ENCODE measurements at regions not wholly inside any gene's neighbourhood (a gene's known extent, or its start where the extent isn't known, plus 50 kb on each side); places are given as distances from the start of the nearest gene placed in this dataset.

GRCh38 chr2:57563015-57563414 is 483.6 kb upstream of the VRK2 start:
- no peak for DNase-seq (ENCODE audit: low read depth, low spot score)

- no peak for DNase-seq (ENCODE audit: low read depth, low spot score)
Measured at GRCh38 chr2:57567245-57567644, 479.4 kb upstream of the VRK2 start.

- no peak for DNase-seq (ENCODE audit: low read depth, low spot score)
Measured at GRCh38 chr2:57569396-57569795, 477.2 kb upstream of the VRK2 start.

- no peak for DNase-seq (ENCODE audit: low read depth, low spot score)
Measured at GRCh38 chr2:57570961-57571360, 475.6 kb upstream of the VRK2 start.

- DNase-seq (ENCODE audit: low read depth, low spot score), result no peak
Measured at GRCh38 chr2:57575700-57576268, 470.8 kb upstream of the VRK2 start.

- no peak for DNase-seq (ENCODE audit: low read depth, low spot score)
Measured at GRCh38 chr2:57576983-57577382, 469.6 kb upstream of the VRK2 start.

- no peak for DNase-seq (ENCODE audit: low read depth, low spot score)
Measured at GRCh38 chr2:57597940-57598339, 448.7 kb upstream of the VRK2 start.

GRCh38 chr2:57598551-57598950 is 448.1 kb upstream of the VRK2 start:
- no peak for DNase-seq (ENCODE audit: low read depth, low spot score)

GRCh38 chr2:57602733-57603132 is 443.9 kb upstream of the VRK2 start:
- DNase-seq (ENCODE audit: low read depth, low spot score), result no peak

GRCh38 chr2:57614988-57615387 is 431.6 kb upstream of the VRK2 start:
- no peak for DNase-seq (ENCODE audit: low read depth, low spot score)

- no peak for DNase-seq (ENCODE audit: low read depth, low spot score)
Measured at GRCh38 chr2:57615855-57616556, 430.6 kb upstream of the VRK2 start.

- no peak for DNase-seq (ENCODE audit: low read depth, low spot score)
Measured at GRCh38 chr2:57617318-57617717, 429.3 kb upstream of the VRK2 start.

- DNase-seq (ENCODE audit: low read depth, low spot score), result no peak
Measured at GRCh38 chr2:57621122-57621663, 425.4 kb upstream of the VRK2 start.

- DNase-seq (ENCODE audit: low read depth, low spot score), result peak; percentile 1
Measured at GRCh38 chr2:57622009-57622408, 424.6 kb upstream of the VRK2 start.

- DNase-seq (ENCODE audit: low read depth, low spot score), result no peak
Measured at GRCh38 chr2:57656198-57656597, 390.4 kb upstream of the VRK2 start.

- DNase-seq (ENCODE audit: low read depth, low spot score), result no peak
Measured at GRCh38 chr2:57669570-57669969, 377.0 kb upstream of the VRK2 start.

GRCh38 chr2:57674025-57674424 is 372.6 kb upstream of the VRK2 start:
- DNase-seq (ENCODE audit: low read depth, low spot score), result no peak

- DNase-seq (ENCODE audit: low read depth, low spot score), result no peak
Measured at GRCh38 chr2:57674743-57675142, 371.9 kb upstream of the VRK2 start.

GRCh38 chr2:57677296-57677695 is 369.3 kb upstream of the VRK2 start:
- DNase-seq (ENCODE audit: low read depth, low spot score), result no peak

GRCh38 chr2:57681650-57682049 is 365.0 kb upstream of the VRK2 start:
- DNase-seq (ENCODE audit: low read depth, low spot score), result no peak

- no peak for DNase-seq (ENCODE audit: low read depth, low spot score)
Measured at GRCh38 chr2:57685032-57685431, 361.6 kb upstream of the VRK2 start.

GRCh38 chr2:57692395-57692794 is 354.2 kb upstream of the VRK2 start:
- DNase-seq (ENCODE audit: low read depth, low spot score), result no peak

- no peak for DNase-seq (ENCODE audit: low read depth, low spot score)
Measured at GRCh38 chr2:57693177-57693576, 353.4 kb upstream of the VRK2 start.
